Hematopoietic multipotent progenitor cell treated with erythropoietin and hydrocortisone succinate and interleukin-3 and kit ligand, for 15 days (in vitro differentiated cells): ENCODE measurements at regions not wholly inside any gene's neighbourhood (a gene's known extent, or its start where the extent isn't known, plus 50 kb on each side); places are given as distances from the start of the nearest gene placed in this dataset.
A peak's percentile ranks its signal among the peaks of the same experiment; 100 is the strongest.

Experiments
- DNase-seq: peaks from one replicate; pipeline ENCODE4 v3.0.0-alpha.2; 2015; ENCODE audit warnings: low spot score

- DNase-seq = no peak
Observed at GRCh38 chr3:53949541-53949940, 57.9 kb upstream of the SELENOK start.

- DNase-seq = no peak
Observed at GRCh38 chr3:53948174-53948573, 56.5 kb upstream of the SELENOK start.

GRCh38 chr3:53944028-53944427, 52.4 kb upstream of the SELENOK start:
- peak; percentile 27 for DNase-seq

- DNase-seq = no peak
Observed at GRCh38 chr3:53941950-53942349, 50.3 kb upstream of the SELENOK start.
